Osteoblast (primary cell): ENCODE measurements at regions not wholly inside any gene's neighbourhood (a gene's known extent, or its start where the extent isn't known, plus 50 kb on each side); places are given as distances from the start of the nearest gene placed in this dataset.

Experiments
- DNase-seq: peaks from one replicate; pipeline ENCODE4 v3.0.0; 2011; ENCODE audit warnings: low spot score, mixed read lengths; ENCODE audit not compliant: insufficient read length; ENCODE audit errors: missing footprints
- H2AFZ ChIP-seq: 2 replicates; pipeline ENCODE4 v1.6.0; 2011; ENCODE audit warnings: mild to moderate bottlenecking, low read length
- H3K27ac ChIP-seq: 2 replicates; pipeline ENCODE4 v1.5.1; 2011; ENCODE audit warnings: mild to moderate bottlenecking, low read depth, low read length, moderate library complexity
- H3K27me3 ChIP-seq: 2 replicates; pipeline ENCODE4 v1.6.0; 2012; ENCODE audit warnings: mild to moderate bottlenecking, control low read depth, inconsistent platforms, low read length, moderate library complexity; ENCODE audit not compliant: insufficient read depth
- H3K36me3 ChIP-seq: 2 replicates; pipeline ENCODE4 v1.5.1; 2011; ENCODE audit warnings: mild to moderate bottlenecking, low read length, control low read depth, moderate library complexity; ENCODE audit not compliant: insufficient read depth
- H3K4me1 ChIP-seq: 2 replicates; pipeline ENCODE4 v1.5.1; 2011; ENCODE audit warnings: mild to moderate bottlenecking, low read length, control low read depth, moderate library complexity; ENCODE audit not compliant: insufficient read depth
- H3K4me2 ChIP-seq: 2 replicates; pipeline ENCODE4 v1.6.0; 2011; ENCODE audit warnings: mild to moderate bottlenecking, low read length; ENCODE audit not compliant: insufficient read depth
- H3K4me3 ChIP-seq: fragments of 200-600 bp; sonication (generic); 3 replicates; pipeline ENCODE4 v1.5.1; 2012; ENCODE audit warnings: mild to moderate bottlenecking, low read length, inconsistent platforms; ENCODE audit not compliant: insufficient read depth
- H3K79me2 ChIP-seq: 2 replicates; pipeline ENCODE4 v1.6.0; 2012; ENCODE audit warnings: mild to moderate bottlenecking, low read length, control low read depth, inconsistent platforms; ENCODE audit not compliant: insufficient read depth
- H3K9me3 ChIP-seq: 2 replicates; pipeline ENCODE4 v1.5.1; 2011; ENCODE audit warnings: low read depth, low read length, control low read depth
- H4K20me1 ChIP-seq: 2 replicates; pipeline ENCODE4 v1.6.0; 2012; ENCODE audit warnings: mild to moderate bottlenecking, low read length, control low read depth; ENCODE audit not compliant: insufficient read depth
- TF ChIP-seq, protein P1 (sequence below): IDR thresholded peaks from 2 replicates; pipeline ENCODE4 v1.5.1; 2011; ENCODE audit warnings: mild to moderate bottlenecking, low read depth, low read length, moderate library complexity; ENCODE audit errors: extremely low read depth

DNA sequence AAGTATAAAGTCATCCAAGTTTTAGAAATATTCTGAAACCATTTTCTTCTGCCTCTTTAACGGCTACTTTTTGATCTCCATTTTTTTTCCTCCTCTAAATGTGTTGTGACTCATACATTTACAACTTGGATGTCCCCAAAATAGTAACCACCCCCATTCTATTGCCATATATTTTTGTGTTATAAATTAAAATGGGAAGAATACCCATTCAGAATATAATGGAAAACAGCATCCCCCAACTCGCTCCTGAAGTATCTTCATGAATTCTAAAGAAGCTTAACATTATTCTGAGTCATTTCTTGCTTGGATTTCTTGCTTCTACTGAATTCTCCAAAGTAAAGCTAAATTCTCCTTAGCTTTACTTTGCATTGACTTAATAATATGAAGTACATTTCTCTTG, 92.0 kb upstream of the PTPN13 start:
- no peaks in the 10 kb centered on the region for H3K79me2 ChIP-seq
- H3K27ac ChIP-seq: no peak overlapping the region
- no peak overlapping the region for H3K4me3 ChIP-seq
- no peaks in the 10 kb centered on the region for H3K36me3 ChIP-seq
- TF ChIP-seq, protein P1, sequence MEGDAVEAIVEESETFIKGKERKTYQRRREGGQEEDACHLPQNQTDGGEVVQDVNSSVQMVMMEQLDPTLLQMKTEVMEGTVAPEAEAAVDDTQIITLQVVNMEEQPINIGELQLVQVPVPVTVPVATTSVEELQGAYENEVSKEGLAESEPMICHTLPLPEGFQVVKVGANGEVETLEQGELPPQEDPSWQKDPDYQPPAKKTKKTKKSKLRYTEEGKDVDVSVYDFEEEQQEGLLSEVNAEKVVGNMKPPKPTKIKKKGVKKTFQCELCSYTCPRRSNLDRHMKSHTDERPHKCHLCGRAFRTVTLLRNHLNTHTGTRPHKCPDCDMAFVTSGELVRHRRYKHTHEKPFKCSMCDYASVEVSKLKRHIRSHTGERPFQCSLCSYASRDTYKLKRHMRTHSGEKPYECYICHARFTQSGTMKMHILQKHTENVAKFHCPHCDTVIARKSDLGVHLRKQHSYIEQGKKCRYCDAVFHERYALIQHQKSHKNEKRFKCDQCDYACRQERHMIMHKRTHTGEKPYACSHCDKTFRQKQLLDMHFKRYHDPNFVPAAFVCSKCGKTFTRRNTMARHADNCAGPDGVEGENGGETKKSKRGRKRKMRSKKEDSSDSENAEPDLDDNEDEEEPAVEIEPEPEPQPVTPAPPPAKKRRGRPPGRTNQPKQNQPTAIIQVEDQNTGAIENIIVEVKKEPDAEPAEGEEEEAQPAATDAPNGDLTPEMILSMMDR: no peak
- H3K9me3 ChIP-seq: no peaks in the 10 kb centered on the region
- H3K27me3 ChIP-seq: no peaks in the 10 kb centered on the region
- H3K4me1 ChIP-seq: peaks cover 13% of the 10 kb centered on the region
- H2AFZ ChIP-seq: no peak overlapping the region
- no peak overlapping the region for H3K4me2 ChIP-seq
- no peaks in the 10 kb centered on the region for H4K20me1 ChIP-seq
- no peak for DNase-seq

DNA sequence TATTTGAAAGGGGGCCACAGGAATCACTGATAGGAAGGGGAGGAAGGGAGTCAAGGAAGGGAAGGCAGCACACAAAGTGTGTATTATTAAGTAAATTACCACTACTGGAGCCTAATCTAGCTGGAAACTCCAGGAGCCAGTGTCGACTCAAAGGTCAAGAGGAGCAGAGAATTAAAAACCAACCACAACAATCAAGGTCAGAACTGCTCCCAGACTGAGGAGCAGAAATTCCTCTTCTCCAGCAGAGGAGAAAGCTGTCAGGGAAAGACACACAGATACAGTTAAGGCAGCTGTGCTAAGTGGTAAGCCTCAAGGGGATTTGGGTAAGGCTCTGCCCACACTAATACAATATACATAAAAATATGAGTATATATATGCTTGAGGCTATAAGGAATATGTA, 87.5 kb upstream of the PTPN13 start:
- Histone ChIP-seq H2AFZ (peak overlapping the region; percentile 4), H3K4me2 (no peak overlapping the region)
- DNase-seq: no peak

DNA sequence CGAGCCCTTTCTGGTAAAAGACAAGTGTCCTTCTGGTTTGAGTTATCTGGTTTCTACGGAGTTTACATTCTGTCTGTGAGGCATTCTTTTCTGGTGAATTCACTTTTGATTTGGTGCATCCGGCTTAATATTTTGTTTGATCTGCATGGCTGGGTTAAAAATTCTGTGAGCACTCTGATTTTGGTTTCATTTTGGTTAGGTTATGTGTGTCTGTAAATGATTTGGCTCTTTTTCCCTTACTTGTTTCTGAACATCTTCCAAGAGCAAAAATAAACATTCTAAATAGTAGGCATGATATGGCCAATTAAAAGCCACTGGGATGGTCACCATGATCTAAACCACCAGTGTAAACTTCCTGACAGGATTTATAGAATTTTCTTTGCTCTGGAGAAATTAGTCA, 85.7 kb upstream of the PTPN13 start:
- H3K4me3 ChIP-seq: peak overlapping the region; percentile 63
- no peaks in the 10 kb centered on the region for H3K9me3 ChIP-seq
- H3K4me1 ChIP-seq: peaks cover 15% of the 10 kb centered on the region
- DNase-seq: no peak
- no peaks in the 10 kb centered on the region for H3K36me3 ChIP-seq
- TF ChIP-seq, protein P1: no peak
- peak overlapping the region; percentile 40 for H3K27ac ChIP-seq
- H3K27me3 ChIP-seq: no peaks in the 10 kb centered on the region
- H2AFZ ChIP-seq: peak overlapping the region; percentile 71
- H3K4me2 ChIP-seq: peak overlapping the region; percentile 86
- no peaks in the 10 kb centered on the region for H3K79me2 ChIP-seq
- H4K20me1 ChIP-seq: no peaks in the 10 kb centered on the region

More for the DNA sequence above, 87.5 kb upstream of the PTPN13 start:
- no peaks in the 10 kb centered on the region for H3K36me3 ChIP-seq
- TF ChIP-seq, protein P1: no peak
- H3K9me3 ChIP-seq: no peaks in the 10 kb centered on the region
- peaks cover 15% of the 10 kb centered on the region for H3K4me1 ChIP-seq
- H3K79me2 ChIP-seq: no peaks in the 10 kb centered on the region
- no peak overlapping the region for H3K4me3 ChIP-seq
- no peaks in the 10 kb centered on the region for H3K27me3 ChIP-seq
- no peaks in the 10 kb centered on the region for H4K20me1 ChIP-seq
- no peak overlapping the region for H3K27ac ChIP-seq

DNA sequence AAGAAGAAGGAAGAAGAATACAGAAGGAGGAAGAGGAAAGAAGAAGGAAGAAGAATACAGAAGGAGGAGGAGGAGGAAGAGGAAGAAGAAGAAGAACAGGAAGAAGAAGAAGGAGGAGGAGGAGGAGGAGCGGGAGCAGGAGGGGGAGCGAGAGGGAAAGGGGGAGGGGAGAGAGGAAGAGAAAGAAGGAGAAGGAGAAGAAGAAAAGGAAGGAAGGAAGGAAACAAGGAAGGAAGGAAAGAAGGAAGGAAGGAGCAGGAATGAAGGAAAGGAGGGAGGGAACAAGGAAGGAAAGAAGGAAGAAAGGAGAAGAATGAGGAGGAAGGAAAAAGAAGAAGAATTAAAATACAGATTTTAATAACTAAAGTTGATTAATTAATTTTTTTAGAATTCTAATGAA, 82.5 kb upstream of the PTPN13 start:
- Histone ChIP-seq H3K4me1 (peaks cover 15% of the 10 kb centered on the region), H3K36me3 (no peaks in the 10 kb centered on the region), H3K27me3 (no peaks in the 10 kb centered on the region), H3K4me2 (no peak overlapping the region), H3K4me3 (no peak overlapping the region), H4K20me1 (no peaks in the 10 kb centered on the region), H3K9me3 (peaks cover 3% of the 10 kb centered on the region), H3K27ac (no peak overlapping the region), H2AFZ (no peak overlapping the region), H3K79me2 (no peaks in the 10 kb centered on the region)
- no peak for DNase-seq
- TF ChIP-seq, protein P1: no peak
